ENCODE measurements at regions not wholly inside any gene's neighbourhood (a gene's known extent, or its start where the extent isn't known, plus 50 kb on each side); places are given as distances from the start of the nearest gene placed in this dataset.

DNA sequence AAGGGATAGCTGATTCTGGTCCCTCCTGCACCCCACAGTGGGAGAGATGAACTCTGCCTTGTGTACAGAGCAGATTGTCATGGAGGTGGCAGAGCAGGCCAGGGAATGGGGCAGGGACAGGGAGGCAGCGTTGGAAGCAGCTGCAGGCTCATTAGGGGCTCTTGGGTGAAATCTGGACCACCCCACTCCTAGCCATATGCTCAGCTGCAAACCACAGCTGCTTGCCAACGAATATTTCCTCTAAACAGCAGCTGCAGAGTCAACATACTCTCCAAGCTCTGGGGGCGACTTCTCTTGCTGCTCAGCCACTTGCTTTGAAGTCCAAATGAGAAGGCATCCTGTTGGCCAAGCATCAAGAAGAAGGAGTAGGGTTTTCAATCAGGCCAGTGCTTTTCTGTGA is 302.3 kb upstream of the AUTS2 start (continued):
- no peak for TF ChIP-seq NANOG (IDR thresholded peaks at IDR 0.05; ENCODE audit: borderline replicate concordance)

DNA sequence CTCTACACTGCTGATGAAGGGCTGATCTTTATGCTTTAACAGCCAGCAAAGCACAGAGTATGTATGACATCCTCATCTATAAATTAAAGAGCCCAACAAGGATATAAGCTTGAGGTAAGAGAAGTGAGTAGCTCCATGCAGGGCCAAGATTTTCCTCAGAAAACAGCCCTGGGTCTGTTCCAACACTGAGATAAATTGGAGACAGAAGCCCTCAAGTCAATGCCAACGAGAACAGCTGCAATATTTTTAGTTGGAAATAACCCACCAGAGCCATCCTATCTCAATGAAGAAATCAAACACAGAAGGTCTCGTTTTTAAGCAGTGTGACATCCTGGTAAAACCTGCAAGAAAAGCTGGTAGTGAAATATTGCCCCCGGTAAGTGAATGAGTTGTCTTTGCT is 297.0 kb upstream of the AUTS2 start:
- Histone ChIP-seq H3K4me2 (no peak overlapping the region), H4K20me1 (replicated peaks; ENCODE audit: insufficient read depth) (no peaks in the 10 kb centered on the region), H3K4me3 (no peak overlapping the region), H3K79me2 (replicated peaks; ENCODE audit: insufficient read depth) (no peaks in the 10 kb centered on the region), H3K9me2 (ENCODE audit: insufficient read depth) (no peaks in the 10 kb centered on the region), H3K4me1 (ENCODE audit: insufficient read depth) (no peaks in the 10 kb centered on the region), H3K36me3 (ENCODE audit: insufficient read depth) (no peaks in the 10 kb centered on the region), H3K27ac (ENCODE audit: low read depth) (no peak overlapping the region), H2AFZ (no peak overlapping the region), H3F3A (replicated peaks; ENCODE audit: low read depth) (no peaks in the 10 kb centered on the region), H3K27me3 (ENCODE audit: insufficient read depth) (no peaks in the 10 kb centered on the region)
- H3K9me3 Mint-ChIP-seq, result peaks cover 94% of the 10 kb centered on the region
- peaks cover 32% of the 10 kb centered on the region for H3K36me3 Mint-ChIP-seq (ENCODE audit: low read depth)
- H3K4me1 Mint-ChIP-seq, result no peaks in the 10 kb centered on the region
- H3K27ac Mint-ChIP-seq, result no peak overlapping the region
- DNase-seq (ENCODE audit: low spot score), result no peak
- no peak overlapping the region for H3K4me3 Mint-ChIP-seq
- no peaks in the 10 kb centered on the region for H3K27me3 Mint-ChIP-seq (ENCODE audit: insufficient read depth, low read depth, poor library complexity)
- TF ChIP-seq EZH2 (IDR thresholded peaks at IDR 0.05; ENCODE audit: low read depth, unreplicated experiment) (no peak), ZNF114 (CRISPR knock-in tag; IDR thresholded peaks at IDR 0.05) (no peak), NANOG (IDR thresholded peaks at IDR 0.05; ENCODE audit: borderline replicate concordance) (no peak), POLR2AphosphoS5 (IDR thresholded peaks at IDR 0.05; ENCODE audit: low read depth) (no peak), JUNB (IDR thresholded peaks at IDR 0.05; ENCODE audit: unreplicated experiment) (no peak), STAT1 (IDR thresholded peaks at IDR 0.05; ENCODE audit: unreplicated experiment) (no peak), ZNF331 (CRISPR knock-in tag; IDR thresholded peaks at IDR 0.05; ENCODE audit: low read depth) (no peak), EZH2phosphoT487 (IDR thresholded peaks at IDR 0.05; ENCODE audit: unreplicated experiment) (no peak), CREB1 (CRISPR knock-in tag; IDR thresholded peaks at IDR 0.05; ENCODE audit: low read depth) (no peak)
- TF ChIP-seq, protein P1, sequence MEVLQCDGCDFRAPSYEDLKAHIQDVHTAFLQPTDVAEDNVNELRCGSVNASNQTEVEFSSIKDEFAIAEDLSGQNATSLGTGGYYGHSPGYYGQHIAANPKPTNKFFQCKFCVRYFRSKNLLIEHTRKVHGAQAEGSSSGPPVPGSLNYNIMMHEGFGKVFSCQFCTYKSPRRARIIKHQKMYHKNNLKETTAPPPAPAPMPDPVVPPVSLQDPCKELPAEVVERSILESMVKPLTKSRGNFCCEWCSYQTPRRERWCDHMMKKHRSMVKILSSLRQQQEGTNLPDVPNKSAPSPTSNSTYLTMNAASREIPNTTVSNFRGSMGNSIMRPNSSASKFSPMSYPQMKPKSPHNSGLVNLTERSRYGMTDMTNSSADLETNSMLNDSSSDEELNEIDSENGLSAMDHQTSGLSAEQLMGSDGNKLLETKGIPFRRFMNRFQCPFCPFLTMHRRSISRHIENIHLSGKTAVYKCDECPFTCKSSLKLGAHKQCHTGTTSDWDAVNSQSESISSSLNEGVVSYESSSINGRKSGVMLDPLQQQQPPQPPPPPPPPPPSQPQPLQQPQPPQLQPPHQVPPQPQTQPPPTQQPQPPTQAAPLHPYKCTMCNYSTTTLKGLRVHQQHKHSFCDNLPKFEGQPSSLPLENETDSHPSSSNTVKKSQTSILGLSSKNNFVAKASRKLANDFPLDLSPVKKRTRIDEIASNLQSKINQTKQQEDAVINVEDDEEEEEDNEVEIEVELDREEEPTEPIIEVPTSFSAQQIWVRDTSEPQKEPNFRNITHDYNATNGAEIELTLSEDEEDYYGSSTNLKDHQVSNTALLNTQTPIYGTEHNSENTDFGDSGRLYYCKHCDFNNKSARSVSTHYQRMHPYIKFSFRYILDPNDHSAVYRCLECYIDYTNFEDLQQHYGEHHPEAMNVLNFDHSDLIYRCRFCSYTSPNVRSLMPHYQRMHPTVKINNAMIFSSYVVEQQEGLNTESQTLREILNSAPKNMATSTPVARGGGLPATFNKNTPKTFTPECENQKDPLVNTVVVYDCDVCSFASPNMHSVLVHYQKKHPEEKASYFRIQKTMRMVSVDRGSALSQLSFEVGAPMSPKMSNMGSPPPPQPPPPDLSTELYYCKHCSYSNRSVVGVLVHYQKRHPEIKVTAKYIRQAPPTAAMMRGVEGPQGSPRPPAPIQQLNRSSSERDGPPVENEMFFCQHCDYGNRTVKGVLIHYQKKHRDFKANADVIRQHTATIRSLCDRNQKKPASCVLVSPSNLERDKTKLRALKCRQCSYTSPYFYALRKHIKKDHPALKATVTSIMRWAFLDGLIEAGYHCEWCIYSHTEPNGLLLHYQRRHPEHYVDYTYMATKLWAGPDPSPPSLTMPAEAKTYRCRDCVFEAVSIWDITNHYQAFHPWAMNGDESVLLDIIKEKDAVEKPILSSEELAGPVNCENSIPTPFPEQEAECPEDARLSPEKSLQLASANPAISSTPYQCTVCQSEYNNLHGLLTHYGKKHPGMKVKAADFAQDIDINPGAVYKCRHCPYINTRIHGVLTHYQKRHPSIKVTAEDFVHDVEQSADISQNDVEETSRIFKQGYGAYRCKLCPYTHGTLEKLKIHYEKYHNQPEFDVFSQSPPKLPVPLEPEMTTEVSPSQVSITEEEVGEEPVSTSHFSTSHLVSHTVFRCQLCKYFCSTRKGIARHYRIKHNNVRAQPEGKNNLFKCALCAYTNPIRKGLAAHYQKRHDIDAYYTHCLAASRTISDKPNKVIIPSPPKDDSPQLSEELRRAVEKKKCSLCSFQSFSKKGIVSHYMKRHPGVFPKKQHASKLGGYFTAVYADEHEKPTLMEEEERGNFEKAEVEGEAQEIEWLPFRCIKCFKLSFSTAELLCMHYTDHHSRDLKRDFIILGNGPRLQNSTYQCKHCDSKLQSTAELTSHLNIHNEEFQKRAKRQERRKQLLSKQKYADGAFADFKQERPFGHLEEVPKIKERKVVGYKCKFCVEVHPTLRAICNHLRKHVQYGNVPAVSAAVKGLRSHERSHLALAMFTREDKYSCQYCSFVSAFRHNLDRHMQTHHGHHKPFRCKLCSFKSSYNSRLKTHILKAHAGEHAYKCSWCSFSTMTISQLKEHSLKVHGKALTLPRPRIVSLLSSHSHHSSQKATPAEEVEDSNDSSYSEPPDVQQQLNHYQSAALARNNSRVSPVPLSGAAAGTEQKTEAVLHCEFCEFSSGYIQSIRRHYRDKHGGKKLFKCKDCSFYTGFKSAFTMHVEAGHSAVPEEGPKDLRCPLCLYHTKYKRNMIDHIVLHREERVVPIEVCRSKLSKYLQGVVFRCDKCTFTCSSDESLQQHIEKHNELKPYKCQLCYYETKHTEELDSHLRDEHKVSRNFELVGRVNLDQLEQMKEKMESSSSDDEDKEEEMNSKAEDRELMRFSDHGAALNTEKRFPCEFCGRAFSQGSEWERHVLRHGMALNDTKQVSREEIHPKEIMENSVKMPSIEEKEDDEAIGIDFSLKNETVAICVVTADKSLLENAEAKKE (CRISPR knock-in tag; IDR thresholded peaks at IDR 0.05), result no peak
- TF ChIP-seq, protein P2, sequence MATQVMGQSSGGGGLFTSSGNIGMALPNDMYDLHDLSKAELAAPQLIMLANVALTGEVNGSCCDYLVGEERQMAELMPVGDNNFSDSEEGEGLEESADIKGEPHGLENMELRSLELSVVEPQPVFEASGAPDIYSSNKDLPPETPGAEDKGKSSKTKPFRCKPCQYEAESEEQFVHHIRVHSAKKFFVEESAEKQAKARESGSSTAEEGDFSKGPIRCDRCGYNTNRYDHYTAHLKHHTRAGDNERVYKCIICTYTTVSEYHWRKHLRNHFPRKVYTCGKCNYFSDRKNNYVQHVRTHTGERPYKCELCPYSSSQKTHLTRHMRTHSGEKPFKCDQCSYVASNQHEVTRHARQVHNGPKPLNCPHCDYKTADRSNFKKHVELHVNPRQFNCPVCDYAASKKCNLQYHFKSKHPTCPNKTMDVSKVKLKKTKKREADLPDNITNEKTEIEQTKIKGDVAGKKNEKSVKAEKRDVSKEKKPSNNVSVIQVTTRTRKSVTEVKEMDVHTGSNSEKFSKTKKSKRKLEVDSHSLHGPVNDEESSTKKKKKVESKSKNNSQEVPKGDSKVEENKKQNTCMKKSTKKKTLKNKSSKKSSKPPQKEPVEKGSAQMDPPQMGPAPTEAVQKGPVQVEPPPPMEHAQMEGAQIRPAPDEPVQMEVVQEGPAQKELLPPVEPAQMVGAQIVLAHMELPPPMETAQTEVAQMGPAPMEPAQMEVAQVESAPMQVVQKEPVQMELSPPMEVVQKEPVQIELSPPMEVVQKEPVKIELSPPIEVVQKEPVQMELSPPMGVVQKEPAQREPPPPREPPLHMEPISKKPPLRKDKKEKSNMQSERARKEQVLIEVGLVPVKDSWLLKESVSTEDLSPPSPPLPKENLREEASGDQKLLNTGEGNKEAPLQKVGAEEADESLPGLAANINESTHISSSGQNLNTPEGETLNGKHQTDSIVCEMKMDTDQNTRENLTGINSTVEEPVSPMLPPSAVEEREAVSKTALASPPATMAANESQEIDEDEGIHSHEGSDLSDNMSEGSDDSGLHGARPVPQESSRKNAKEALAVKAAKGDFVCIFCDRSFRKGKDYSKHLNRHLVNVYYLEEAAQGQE (IDR thresholded peaks at IDR 0.05; ENCODE audit: unreplicated experiment), result no peak
- TF ChIP-seq, protein P3, sequence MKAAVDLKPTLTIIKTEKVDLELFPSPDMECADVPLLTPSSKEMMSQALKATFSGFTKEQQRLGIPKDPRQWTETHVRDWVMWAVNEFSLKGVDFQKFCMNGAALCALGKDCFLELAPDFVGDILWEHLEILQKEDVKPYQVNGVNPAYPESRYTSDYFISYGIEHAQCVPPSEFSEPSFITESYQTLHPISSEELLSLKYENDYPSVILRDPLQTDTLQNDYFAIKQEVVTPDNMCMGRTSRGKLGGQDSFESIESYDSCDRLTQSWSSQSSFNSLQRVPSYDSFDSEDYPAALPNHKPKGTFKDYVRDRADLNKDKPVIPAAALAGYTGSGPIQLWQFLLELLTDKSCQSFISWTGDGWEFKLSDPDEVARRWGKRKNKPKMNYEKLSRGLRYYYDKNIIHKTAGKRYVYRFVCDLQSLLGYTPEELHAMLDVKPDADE (IDR thresholded peaks at IDR 0.05), result no peak
- no peak for ATAC-seq
